Muscle of leg (tissue), 3 donors: ENCODE measurements at regions not wholly inside any gene's neighbourhood (a gene's known extent, or its start where the extent isn't known, plus 50 kb on each side); places are given as distances from the start of the nearest gene placed in this dataset.

Source experiments
- DNase-seq: peaks from one replicate; pipeline ENCODE4 v3.0.0; 2013
- H3K27ac ChIP-seq: one replicate; pipeline ENCODE4 v1.5.1; 2013; ENCODE audit warnings: mild to moderate bottlenecking, low read length, control low read depth
- H3K27me3 ChIP-seq: one replicate; pipeline ENCODE4 v1.6.1; 2013; ENCODE audit warnings: low read length; ENCODE audit not compliant: control insufficient read depth, insufficient read depth
- H3K36me3 ChIP-seq: one replicate; pipeline ENCODE4 v1.6.1; 2013; ENCODE audit warnings: low read length; ENCODE audit not compliant: control insufficient read depth, insufficient read depth
- H3K4me1 ChIP-seq: one replicate; pipeline ENCODE4 v1.6.1; 2013; ENCODE audit warnings: low read length; ENCODE audit not compliant: control insufficient read depth, insufficient read depth
- H3K4me3 ChIP-seq: one replicate; pipeline ENCODE4 v1.5.1; 2013; ENCODE audit warnings: low read length, control low read depth
- H3K9me3 ChIP-seq: replicated peaks from 2 replicates; pipeline ENCODE4 v1.6.1; 2013; ENCODE audit warnings: low read depth, low read length; ENCODE audit not compliant: control insufficient read depth
- WGBS: methylation state at CpG from one replicate; pipeline ENCODE4 v1.1.5; 2013; ENCODE audit warnings: missing lambda C conversion rate; ENCODE audit not compliant: insufficient coverage; 5-methylcytosine and 5-hydroxymethylcytosine counted together

DNA sequence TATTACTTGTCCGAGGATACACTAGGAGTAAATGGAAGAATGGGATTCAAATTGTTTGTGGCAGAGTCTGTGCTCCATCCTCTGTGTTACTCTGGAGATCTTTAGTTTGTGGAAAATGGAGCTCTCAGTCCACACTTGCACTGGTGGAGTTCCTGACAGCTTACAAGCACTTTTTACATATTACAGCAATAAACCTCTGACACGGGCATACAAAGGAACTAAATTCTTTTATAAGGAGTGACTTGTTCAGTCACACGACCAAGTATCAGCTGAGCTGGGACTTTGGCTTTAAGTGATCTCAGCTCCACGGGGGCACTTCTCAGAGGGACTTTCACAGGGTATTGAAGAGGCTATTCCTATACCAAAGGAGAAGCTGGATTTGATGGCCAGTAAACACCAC is 417.5 kb downstream of the LRIG3 start:
- no peak for DNase-seq
- Histone ChIP-seq H3K36me3 (no peaks in the 10 kb centered on the region), H3K27me3 (no peaks in the 10 kb centered on the region), H3K9me3 (no peaks in the 10 kb centered on the region), H3K27ac (no peak overlapping the region), H3K4me3 (no peak overlapping the region), H3K4me1 (no peaks in the 10 kb centered on the region)
- 24% methylated on average over 2 of the region's 4 CpGs for WGBS

DNA sequence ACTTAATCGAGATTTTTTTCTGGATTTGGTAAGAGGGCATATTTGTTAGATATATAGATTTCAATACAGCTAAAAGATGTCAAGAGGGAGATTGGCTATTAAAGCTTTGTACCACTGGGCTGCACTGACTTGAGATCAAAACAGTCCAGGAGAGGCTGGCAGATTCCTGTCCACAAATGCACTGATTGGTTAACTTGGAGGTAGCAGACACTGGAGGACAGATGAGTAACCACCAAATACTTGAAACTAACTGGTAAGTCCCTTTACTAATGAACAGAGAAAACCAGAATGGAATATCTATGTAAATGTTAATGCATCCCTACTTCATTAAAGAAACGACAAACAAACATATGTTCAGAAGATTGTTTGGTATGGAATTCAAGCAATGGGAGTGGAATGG is 416.6 kb downstream of the LRIG3 start:
- no peaks in the 10 kb centered on the region for H3K4me1 ChIP-seq
- no peak for DNase-seq
- WGBS, result no CpG with 5 or more reads among the region's 2 CpGs

GRCh38 chr12:58504143-58504938 is 416.0 kb downstream of the LRIG3 start:
- WGBS, result no CpG with 5 or more reads among the region's 5 CpGs
- Histone ChIP-seq H3K9me3 (no peaks in the 10 kb centered on the region), H3K27me3 (no peaks in the 10 kb centered on the region), H3K4me3 (no peak overlapping the region), H3K4me1 (no peaks in the 10 kb centered on the region), H3K27ac (no peak overlapping the region), H3K36me3 (no peaks in the 10 kb centered on the region)
- no peak for DNase-seq

More for the DNA sequence above, 416.6 kb downstream of the LRIG3 start:
- H3K4me3 ChIP-seq, result no peak overlapping the region
- no peak overlapping the region for H3K27ac ChIP-seq
- no peaks in the 10 kb centered on the region for H3K27me3 ChIP-seq
- H3K9me3 ChIP-seq, result no peaks in the 10 kb centered on the region
- H3K36me3 ChIP-seq, result no peaks in the 10 kb centered on the region

GRCh38 chr12:58509116-58509885 is 411.0 kb downstream of the LRIG3 start:
- Histone ChIP-seq H3K27me3 (no peaks in the 10 kb centered on the region), H3K36me3 (no peaks in the 10 kb centered on the region), H3K4me3 (no peak overlapping the region), H3K4me1 (no peaks in the 10 kb centered on the region), H3K9me3 (peaks cover 2% of the 10 kb centered on the region), H3K27ac (no peak overlapping the region)
- WGBS, result 78% methylated on average over 1 of the region's 5 CpGs
- no peak for DNase-seq

DNA sequence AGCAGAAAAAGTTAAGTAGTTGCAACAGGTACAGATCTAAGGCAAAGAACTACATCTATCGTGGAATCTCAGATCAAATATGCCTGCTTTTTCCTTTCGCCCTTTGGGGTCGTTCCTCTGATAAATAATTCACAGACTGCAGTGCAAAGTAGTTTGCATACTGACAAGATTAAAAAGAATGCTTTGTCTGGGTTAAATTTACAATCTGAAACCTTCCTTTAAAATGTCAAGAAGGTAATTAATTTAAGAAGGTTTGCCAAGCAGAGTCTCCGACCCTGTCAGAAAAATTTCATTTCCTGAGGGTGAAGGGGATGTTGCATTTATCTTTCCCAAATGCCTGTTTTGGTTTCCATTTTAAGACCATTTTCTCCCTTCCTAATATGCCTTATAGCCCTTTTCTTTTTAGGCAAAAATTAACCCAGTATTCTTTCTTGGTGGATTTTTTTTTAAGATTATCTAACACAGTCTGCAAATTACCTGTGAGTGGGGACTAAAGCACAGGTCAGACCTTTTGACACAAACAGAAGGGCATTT is 406.9 kb downstream of the LRIG3 start:
- no peaks in the 10 kb centered on the region for H3K4me1 ChIP-seq
- H3K36me3 ChIP-seq, result no peaks in the 10 kb centered on the region
- no peak for DNase-seq
- no peak overlapping the region for H3K27ac ChIP-seq
- no peaks in the 10 kb centered on the region for H3K27me3 ChIP-seq
- peaks cover 12% of the 10 kb centered on the region for H3K9me3 ChIP-seq
- H3K4me3 ChIP-seq, result no peak overlapping the region
- WGBS, result no CpG with 5 or more reads among the region's 4 CpGs

- WGBS, result 31% methylated on average over 2 of the region's 4 CpGs
- Histone ChIP-seq H3K27ac (no peak overlapping the region), H3K27me3 (no peaks in the 10 kb centered on the region), H3K9me3 (peaks cover 16% of the 10 kb centered on the region), H3K4me3 (no peak overlapping the region), H3K4me1 (no peaks in the 10 kb centered on the region), H3K36me3 (no peaks in the 10 kb centered on the region)
- DNase-seq, result no peak
These were observed 406.5 kb downstream of the LRIG3 start for GRCh38 chr12:58513852-58514251.

GRCh38 chr12:58519839-58520238 is 400.5 kb downstream of the LRIG3 start:
- H3K9me3 ChIP-seq, result peaks cover 16% of the 10 kb centered on the region
- DNase-seq, result no peak
- H3K27me3 ChIP-seq, result no peaks in the 10 kb centered on the region
- H3K27ac ChIP-seq, result no peak overlapping the region
- no peak overlapping the region for H3K4me3 ChIP-seq
- H3K36me3 ChIP-seq, result no peaks in the 10 kb centered on the region
- WGBS, result no CpG with 5 or more reads among the region's 1 CpG
- no peaks in the 10 kb centered on the region for H3K4me1 ChIP-seq

GRCh38 chr12:58521152-58521551 is 399.2 kb downstream of the LRIG3 start:
- no peak for DNase-seq
- no CpG with 5 or more reads among the region's 2 CpGs for WGBS
- H3K27me3 ChIP-seq, result no peaks in the 10 kb centered on the region

DNA sequence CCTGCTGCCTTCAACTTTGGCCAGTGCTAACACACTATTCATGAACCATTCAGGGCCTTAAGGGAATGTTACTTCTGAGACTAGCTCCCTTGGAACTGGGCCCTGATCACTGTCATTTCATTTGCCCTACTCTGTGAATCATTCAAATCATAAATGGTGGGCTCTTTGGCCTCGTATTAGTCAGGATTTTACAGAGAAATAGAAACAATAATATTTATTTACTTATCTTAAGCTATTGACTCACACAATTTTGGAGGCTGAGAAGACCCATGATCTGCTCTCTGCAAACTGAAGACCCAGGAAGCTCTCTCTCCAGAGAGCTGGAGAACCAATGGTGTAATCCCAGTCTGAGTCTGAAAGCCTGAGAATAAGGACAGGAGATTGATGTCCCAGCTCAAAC is 398.5 kb downstream of the LRIG3 start:
- no peaks in the 10 kb centered on the region for H3K36me3 ChIP-seq
- H3K27me3 ChIP-seq, result no peaks in the 10 kb centered on the region
- no peak overlapping the region for H3K4me3 ChIP-seq
- no peak for DNase-seq
- peaks cover 15% of the 10 kb centered on the region for H3K9me3 ChIP-seq
- WGBS, result no CpG with 5 or more reads among the region's 1 CpG
- H3K4me1 ChIP-seq, result no peaks in the 10 kb centered on the region
- no peak overlapping the region for H3K27ac ChIP-seq

More at GRCh38 chr12:58521152-58521551, 399.2 kb downstream of the LRIG3 start:
- no peaks in the 10 kb centered on the region for H3K36me3 ChIP-seq
- no peak overlapping the region for H3K4me3 ChIP-seq
- H3K4me1 ChIP-seq, result no peaks in the 10 kb centered on the region
- no peak overlapping the region for H3K27ac ChIP-seq
- H3K9me3 ChIP-seq, result peaks cover 16% of the 10 kb centered on the region

DNA sequence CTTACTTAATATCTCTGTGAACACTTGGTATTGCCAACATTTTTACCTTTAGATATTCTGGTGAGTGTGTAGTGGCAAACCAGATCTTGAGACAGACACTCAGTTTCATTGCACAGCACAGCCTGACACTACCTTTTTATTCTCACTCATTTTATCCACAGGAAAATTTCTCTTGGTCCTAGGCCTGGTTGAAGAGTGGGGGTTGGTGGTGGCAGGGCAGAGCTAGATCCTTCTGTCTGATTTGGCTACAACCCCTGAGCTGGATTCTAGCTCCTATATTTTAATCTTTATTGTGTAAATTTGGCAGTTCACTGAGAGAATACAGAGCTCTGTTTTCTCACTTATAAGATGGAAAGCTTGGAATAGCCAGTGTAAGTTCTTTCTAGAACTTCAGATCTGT is 396.9 kb downstream of the LRIG3 start:
- no peak overlapping the region for H3K27ac ChIP-seq
- no peaks in the 10 kb centered on the region for H3K27me3 ChIP-seq
- H3K4me3 ChIP-seq, result no peak overlapping the region
- H3K36me3 ChIP-seq, result no peaks in the 10 kb centered on the region
- no peak for DNase-seq
- H3K9me3 ChIP-seq, result peaks cover 6% of the 10 kb centered on the region
- no peaks in the 10 kb centered on the region for H3K4me1 ChIP-seq
